SK-N-SH (cell line): ENCODE measurements at regions not wholly inside any gene's neighbourhood (a gene's known extent, or its start where the extent isn't known, plus 50 kb on each side); places are given as distances from the start of the nearest gene placed in this dataset.

Experiments used
- CHD2 ChIP-seq: fragments of 150-350 bp; IDR thresholded peaks from 2 replicates; pipeline ENCODE4 v1.6.1; 2018; ENCODE audit warnings: low read length; ENCODE audit not compliant: partially characterized antibody
- CTCF ChIP-seq: fragments of 200-600 bp; sonication (generic); IDR thresholded peaks from 2 replicates; pipeline ENCODE4 v1.6.1; 2017; ENCODE audit warnings: antibody characterized with exemption, mild to moderate bottlenecking, moderate library complexity
- EP300 ChIP-seq, 2 experiments: IDR thresholded peaks; 2 replicates each; pipeline versions ENCODE4 v1.4.0 to v1.6.1; 2012; ENCODE audit warnings: borderline replicate concordance in 1 of 2, low read depth in 1 of 2, low read length in 1 of 2
- POLR2AphosphoS5 ChIP-seq: IDR thresholded peaks from 2 replicates; pipeline ENCODE4 v1.6.1; 2012; ENCODE audit warnings: low read depth, low read length
- RFX5 ChIP-seq: IDR thresholded peaks from 2 replicates; pipeline ENCODE4 v1.6.1; 2012; ENCODE audit warnings: mild to moderate bottlenecking, improper control_type of control experiment, low read length
- SIN3A ChIP-seq: IDR thresholded peaks from 2 replicates; pipeline ENCODE4 v1.6.1; 2012; ENCODE audit warnings: low read depth, mild to moderate bottlenecking, low read length, moderate library complexity, borderline replicate concordance
- YY1 ChIP-seq: IDR thresholded peaks from 2 replicates; pipeline ENCODE4 v1.4.0; 2012; ENCODE audit warnings: low read depth, mild to moderate bottlenecking
- TF ChIP-seq, protein P1 (sequence below): IDR thresholded peaks from 2 replicates; pipeline ENCODE4 v1.4.0; 2012; ENCODE audit warnings: low read depth

- TF ChIP-seq CTCF (no peak), POLR2AphosphoS5 (no peak), EP300 (IDR thresholded peaks at IDR 0.05; ENCODE audit: borderline replicate concordance in 1 of 2, low read depth in 1 of 2, low read length in 1 of 2) (no peak), RFX5 (no peak), SIN3A (no peak), CHD2 (no peak), YY1 (no peak)
- TF ChIP-seq, protein P1, sequence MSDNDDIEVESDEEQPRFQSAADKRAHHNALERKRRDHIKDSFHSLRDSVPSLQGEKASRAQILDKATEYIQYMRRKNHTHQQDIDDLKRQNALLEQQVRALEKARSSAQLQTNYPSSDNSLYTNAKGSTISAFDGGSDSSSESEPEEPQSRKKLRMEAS: no peak
Measured at GRCh38 chr5:84831701-84832100, 447.0 kb upstream of the EDIL3 start.
